ENCODE measurements at regions not wholly inside any gene's neighbourhood (a gene's known extent, or its start where the extent isn't known, plus 50 kb on each side); places are given as distances from the start of the nearest gene placed in this dataset.

- H3K4me1 ChIP-seq (ENCODE audit: control insufficient read depth, insufficient read depth, low read length), result no peaks in the 10 kb centered on the region
- intact Hi-C loops (cut with micrococcal nuclease; ENCODE audit: unreplicated experiment), result no loop called here
- no peak for ATAC-seq
- H4K20me1 ChIP-seq (ENCODE audit: control insufficient read depth, insufficient read depth), result no peaks in the 10 kb centered on the region
- ChIA-PET SMC1A (ENCODE audit: uncharacterized antibody, unreplicated experiment) (no interaction called here), CTCF (no interaction called here), POLR2A (no interaction called here), RAD21 (ENCODE audit: unreplicated experiment) (no interaction called here)
- FAIRE-seq, result no peak
- no peaks in the 10 kb centered on the region for H3K9me3 ChIP-seq (replicated peaks; ENCODE audit: control insufficient read depth, insufficient read depth, low read length)
- H3K4me2 ChIP-seq (ENCODE audit: control insufficient read depth, insufficient read depth), result no peak overlapping the region
- no peak for DNase-seq (ENCODE audit: low read depth, low spot score)
- no peaks in the 10 kb centered on the region for H3K27me3 ChIP-seq (replicated peaks in 1 of 2; ENCODE audit: control insufficient read depth in 2 of 2, insufficient read depth in 2 of 2, low read length in 1 of 2)
- 29% methylated on average over 4 of the region's 4 CpGs for WGBS (ENCODE audit: insufficient coverage, insufficient replicate concordance, low lambda C conversion rate, missing lambda C conversion rate)
- in situ Hi-C loops (cut with MboI), result no loop called here
- H3K36me3 ChIP-seq (ENCODE audit: control insufficient read depth in 2 of 2, insufficient read depth in 2 of 2, low read length in 1 of 2), result no peaks in the 10 kb centered on the region
- TF ChIP-seq TCF7 (IDR thresholded peaks at IDR 0.05; ENCODE audit: borderline replicate concordance) (no peak), IKZF1 (conservative IDR thresholded peaks at IDR 0.05) (no peak), RAD51 (IDR thresholded peaks at IDR 0.05) (no peak), EGR1 (IDR thresholded peaks at IDR 0.05; ENCODE audit: borderline replicate concordance in 1 of 2, low read depth in 2 of 2, low read length in 2 of 2) (no peak), ZNF24 (IDR thresholded peaks at IDR 0.05) (no peak), EP300 (IDR thresholded peaks at IDR 0.05; ENCODE audit: borderline replicate concordance in 1 of 2, control insufficient read depth in 1 of 2, low read depth in 2 of 2, low read length in 2 of 2) (no peak), PAX5 (IDR thresholded peaks at IDR 0.05; ENCODE audit: borderline replicate concordance, low read depth, low read length) (no peak), NFYA (IDR thresholded peaks at IDR 0.05; ENCODE audit: borderline replicate concordance, low read depth, low read length) (no peak), ZNF384 (IDR thresholded peaks at IDR 0.05; ENCODE audit: borderline replicate concordance, low read depth, low read length) (no peak), NR2C1 (IDR thresholded peaks at IDR 0.05) (no peak), LARP7 (IDR thresholded peaks at IDR 0.05) (no peak), USF2 (IDR thresholded peaks at IDR 0.05; ENCODE audit: borderline replicate concordance, low read depth, low read length) (no peak), CREB1 (IDR thresholded peaks at IDR 0.05; ENCODE audit: low read depth) (no peak), ZBTB40 (IDR thresholded peaks at IDR 0.05; ENCODE audit: borderline replicate concordance) (no peak), BHLHE40 (IDR thresholded peaks at IDR 0.05; ENCODE audit: borderline replicate concordance in 1 of 2, low read depth in 2 of 2, low read length in 1 of 2) (no peak)
- H3K4me3 ChIP-seq, result no peak overlapping the region
- no peak overlapping the region for H2AFZ ChIP-seq (ENCODE audit: control insufficient read depth, low read depth, low read length)
- H3K79me2 ChIP-seq (ENCODE audit: control insufficient read depth, insufficient read depth, low read length), result no peaks in the 10 kb centered on the region
- BruUV-seq (replicated peaks), result no TSS peak
- no peak overlapping the region for H3K9ac ChIP-seq (ENCODE audit: control insufficient read depth, insufficient read depth, low read length)
- no peak overlapping the region for H3K27ac ChIP-seq (ENCODE audit: control insufficient read depth, insufficient read depth)
Observed at GRCh38 chr16:52827456-52827855, 225.2 kb downstream of the CHD9NB start.

Data from GM12878 (cell line).